MM.1S (cell line): ENCODE measurements at regions not wholly inside any gene's neighbourhood (a gene's known extent, or its start where the extent isn't known, plus 50 kb on each side); places are given as distances from the start of the nearest gene placed in this dataset.

Experiments used
- DNase-seq: peaks from one replicate; pipeline ENCODE4 v3.0.0-alpha.2; 2015
- H2AFZ ChIP-seq: fragments of 300-600 bp; sonication (generic); 2 replicates; pipeline ENCODE4 v1.6.0; 2016; ENCODE audit warnings: antibody characterized with exemption, low read length
- H3F3A ChIP-seq: fragments of 300-600 bp; sonication (generic); 2 replicates; pipeline ENCODE4 v1.6.1; 2016; ENCODE audit warnings: mild to moderate bottlenecking, antibody characterized with exemption, low read length, moderate library complexity, mixed read lengths; ENCODE audit not compliant: insufficient read depth
- H3K27ac ChIP-seq: fragments of 300-600 bp; sonication (generic); 2 replicates; pipeline ENCODE4 v1.5.1; 2016; ENCODE audit warnings: mild to moderate bottlenecking, low read length
- H3K27me3 ChIP-seq: fragments of 300-600 bp; sonication (generic); replicated peaks from 2 replicates; pipeline ENCODE4 v1.6.0; 2016; ENCODE audit warnings: low read length; ENCODE audit not compliant: insufficient read depth
- H3K36me3 ChIP-seq: fragments of 300-600 bp; sonication (generic); replicated peaks from 2 replicates; pipeline ENCODE4 v1.6.1; 2016; ENCODE audit warnings: mild to moderate bottlenecking, low read length, mixed read lengths; ENCODE audit not compliant: insufficient read depth
- H3K4me1 ChIP-seq: fragments of 300-600 bp; sonication (generic); 2 replicates; pipeline ENCODE4 v1.6.1; 2016; ENCODE audit warnings: low read length, mixed read lengths
- H3K4me2 ChIP-seq: fragments of 300-600 bp; sonication (generic); 2 replicates; pipeline ENCODE4 v1.6.0; 2016; ENCODE audit warnings: low read depth, low read length
- H3K4me3 ChIP-seq: fragments of 300-600 bp; sonication (generic); 2 replicates; pipeline ENCODE4 v1.5.1; 2016; ENCODE audit warnings: low read length, mixed read lengths
- H3K79me2 ChIP-seq: fragments of 300-600 bp; sonication (generic); 2 replicates; pipeline ENCODE4 v1.6.1; 2016; ENCODE audit warnings: mixed run types, low read length, mixed read lengths
- H3K9ac ChIP-seq: fragments of 300-600 bp; sonication (generic); 2 replicates; pipeline ENCODE4 v1.6.1; 2016; ENCODE audit warnings: low read length, mixed read lengths
- H3K9me2 ChIP-seq: fragments of 300-600 bp; sonication (generic); replicated peaks from 2 replicates; pipeline ENCODE4 v1.6.1; 2016; ENCODE audit warnings: mild to moderate bottlenecking, low read length, mixed read lengths; ENCODE audit not compliant: insufficient read depth
- H3K9me3 ChIP-seq: fragments of 300-600 bp; sonication (generic); replicated peaks from 2 replicates; pipeline ENCODE4 v1.6.1; 2016; ENCODE audit warnings: mild to moderate bottlenecking, low read length, mixed read lengths; ENCODE audit not compliant: insufficient read depth
- H4K20me1 ChIP-seq: fragments of 300-600 bp; sonication (generic); 2 replicates; pipeline ENCODE4 v1.6.1; 2016; ENCODE audit warnings: mild to moderate bottlenecking, low read length, moderate library complexity, mixed read lengths; ENCODE audit not compliant: insufficient read depth
- EZH2 ChIP-seq: fragments of 300-600 bp; sonication (generic); optimal IDR thresholded peaks from 2 replicates; pipeline ENCODE3; 2017; ENCODE audit warnings: low read depth, mild to moderate bottlenecking, antibody characterized with exemption, low read length, mixed read lengths
- EZH2phosphoT487 ChIP-seq: fragments of 300-600 bp; sonication (generic); IDR thresholded peaks from 2 replicates; pipeline ENCODE4 v1.6.1; 2018; ENCODE audit warnings: antibody characterized with exemption, low read length
- TF ChIP-seq, protein P1 (sequence below): fragments of 300-600 bp; sonication (generic); IDR thresholded peaks from 2 replicates; pipeline ENCODE4 v1.5.1; 2016; ENCODE audit warnings: antibody characterized with exemption, low read length, mixed read lengths

DNA sequence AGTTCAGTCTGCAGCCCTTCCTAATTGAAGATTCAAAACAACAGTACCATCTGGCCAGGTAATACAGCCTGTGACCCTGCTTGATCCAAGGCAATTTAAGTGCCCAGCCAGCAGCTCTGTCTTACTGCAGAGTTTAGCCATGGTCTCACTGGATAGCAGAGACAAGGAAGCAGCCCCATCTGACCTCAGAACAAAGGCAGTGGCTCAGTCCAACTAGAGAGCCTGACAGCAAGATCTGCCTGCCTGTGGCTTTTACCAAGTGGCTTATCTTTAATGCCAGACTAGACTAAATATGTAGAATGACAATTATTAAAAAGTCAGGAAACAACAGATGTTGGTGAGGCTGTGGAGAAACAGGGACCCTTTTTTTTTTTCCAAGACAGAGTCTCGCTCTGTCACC is 293.4 kb downstream of the DTHD1 start:
- Histone ChIP-seq H3F3A (no peaks in the 10 kb centered on the region), H3K36me3 (no peaks in the 10 kb centered on the region), H3K4me2 (no peak overlapping the region), H3K27ac (no peak overlapping the region), H3K4me3 (no peak overlapping the region), H3K9me2 (no peaks in the 10 kb centered on the region), H3K4me1 (no peaks in the 10 kb centered on the region), H3K9ac (no peak overlapping the region), H2AFZ (no peak overlapping the region), H3K79me2 (no peaks in the 10 kb centered on the region), H3K9me3 (no peaks in the 10 kb centered on the region), H4K20me1 (no peaks in the 10 kb centered on the region), H3K27me3 (no peaks in the 10 kb centered on the region)
- no peak for DNase-seq
- no peak for TF ChIP-seq EZH2phosphoT487
- no peak for TF ChIP-seq EZH2
- TF ChIP-seq, protein P1, sequence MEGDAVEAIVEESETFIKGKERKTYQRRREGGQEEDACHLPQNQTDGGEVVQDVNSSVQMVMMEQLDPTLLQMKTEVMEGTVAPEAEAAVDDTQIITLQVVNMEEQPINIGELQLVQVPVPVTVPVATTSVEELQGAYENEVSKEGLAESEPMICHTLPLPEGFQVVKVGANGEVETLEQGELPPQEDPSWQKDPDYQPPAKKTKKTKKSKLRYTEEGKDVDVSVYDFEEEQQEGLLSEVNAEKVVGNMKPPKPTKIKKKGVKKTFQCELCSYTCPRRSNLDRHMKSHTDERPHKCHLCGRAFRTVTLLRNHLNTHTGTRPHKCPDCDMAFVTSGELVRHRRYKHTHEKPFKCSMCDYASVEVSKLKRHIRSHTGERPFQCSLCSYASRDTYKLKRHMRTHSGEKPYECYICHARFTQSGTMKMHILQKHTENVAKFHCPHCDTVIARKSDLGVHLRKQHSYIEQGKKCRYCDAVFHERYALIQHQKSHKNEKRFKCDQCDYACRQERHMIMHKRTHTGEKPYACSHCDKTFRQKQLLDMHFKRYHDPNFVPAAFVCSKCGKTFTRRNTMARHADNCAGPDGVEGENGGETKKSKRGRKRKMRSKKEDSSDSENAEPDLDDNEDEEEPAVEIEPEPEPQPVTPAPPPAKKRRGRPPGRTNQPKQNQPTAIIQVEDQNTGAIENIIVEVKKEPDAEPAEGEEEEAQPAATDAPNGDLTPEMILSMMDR, result no peak

DNA sequence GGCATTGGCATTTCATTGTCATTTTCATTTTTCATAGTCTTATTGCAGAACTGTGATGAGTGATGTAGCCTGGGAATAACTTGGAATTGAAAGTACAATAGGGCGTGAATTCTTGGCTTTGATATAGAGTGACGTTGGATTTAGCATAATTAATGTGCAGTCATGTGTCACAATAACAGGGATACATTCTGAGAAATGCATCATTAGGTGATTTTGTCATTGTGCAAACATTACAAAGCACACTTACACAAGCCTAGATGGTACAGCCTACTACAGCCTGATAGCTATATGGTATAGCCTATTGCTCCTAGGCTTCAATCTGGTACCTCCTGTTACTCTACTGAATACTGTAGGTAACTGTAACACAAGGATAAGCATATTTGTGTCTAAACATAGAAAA is 300.8 kb downstream of the DTHD1 start:
- DNase-seq, result no peak
- Histone ChIP-seq H3K79me2 (no peaks in the 10 kb centered on the region), H3K4me2 (no peak overlapping the region), H3K27me3 (no peaks in the 10 kb centered on the region), H3K27ac (no peak overlapping the region), H3F3A (no peaks in the 10 kb centered on the region), H3K9ac (no peak overlapping the region), H3K4me1 (no peaks in the 10 kb centered on the region), H2AFZ (no peak overlapping the region), H3K4me3 (no peak overlapping the region), H3K36me3 (no peaks in the 10 kb centered on the region), H4K20me1 (no peaks in the 10 kb centered on the region), H3K9me3 (no peaks in the 10 kb centered on the region), H3K9me2 (no peaks in the 10 kb centered on the region)
- TF ChIP-seq EZH2phosphoT487, result no peak
- TF ChIP-seq, protein P1, result no peak
- no peak for TF ChIP-seq EZH2

DNA sequence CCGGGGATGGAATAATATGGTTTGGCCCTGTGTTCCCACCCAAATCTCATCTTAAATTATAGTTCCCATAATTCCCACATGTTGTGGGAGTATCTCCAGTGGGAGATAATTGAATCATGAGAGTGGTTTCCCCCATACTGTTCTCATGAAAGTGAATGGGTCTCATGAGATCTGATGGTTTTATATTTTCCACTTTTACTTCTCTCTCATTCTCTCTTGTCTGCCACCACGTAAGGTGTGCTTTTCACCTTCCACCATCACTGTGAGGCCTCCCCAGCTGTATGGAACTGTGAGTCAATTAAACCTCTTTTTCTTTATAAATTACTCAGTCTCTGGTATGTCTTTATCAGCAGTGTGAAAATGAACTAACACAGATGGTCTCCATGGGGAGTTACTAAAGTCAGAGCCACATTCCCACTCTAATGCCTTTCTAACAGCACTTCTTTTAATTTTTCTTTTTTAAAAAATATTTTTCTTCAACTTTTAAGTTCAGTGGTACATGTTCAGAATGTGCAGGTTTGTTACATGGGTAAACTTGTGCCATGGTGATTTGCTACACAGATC is 306.6 kb downstream of the DTHD1 start:
- H3K9me2 ChIP-seq, result no peaks in the 10 kb centered on the region
- no peaks in the 10 kb centered on the region for H3K9me3 ChIP-seq
- H3K4me1 ChIP-seq, result no peaks in the 10 kb centered on the region
- H3K36me3 ChIP-seq, result no peaks in the 10 kb centered on the region
- H3K9ac ChIP-seq, result no peak overlapping the region
- H2AFZ ChIP-seq, result no peak overlapping the region
- no peaks in the 10 kb centered on the region for H3K27me3 ChIP-seq
- no peak for DNase-seq
- no peaks in the 10 kb centered on the region for H3K79me2 ChIP-seq
- no peak overlapping the region for H3K27ac ChIP-seq
- no peak overlapping the region for H3K4me3 ChIP-seq
- no peaks in the 10 kb centered on the region for H3F3A ChIP-seq
- H3K4me2 ChIP-seq, result no peak overlapping the region
- TF ChIP-seq EZH2phosphoT487 (no peak), EZH2 (no peak)
- TF ChIP-seq, protein P1, result no peak
- no peaks in the 10 kb centered on the region for H4K20me1 ChIP-seq
